IPS-18a (cell line): ENCODE measurements at regions not wholly inside any gene's neighbourhood (a gene's known extent, or its start where the extent isn't known, plus 50 kb on each side); places are given as distances from the start of the nearest gene placed in this dataset.

Experiments used
- H3K27ac ChIP-seq: one replicate; pipeline ENCODE4 v1.5.1; 2013; ENCODE audit warnings: low read length
- H3K27me3 ChIP-seq: one replicate; pipeline ENCODE4 v1.6.1; 2013; ENCODE audit warnings: mild to moderate bottlenecking, low read length; ENCODE audit not compliant: control insufficient read depth, insufficient read depth
- H3K36me3 ChIP-seq: one replicate; pipeline ENCODE4 v1.6.1; 2013; ENCODE audit warnings: low read depth, low read length; ENCODE audit not compliant: control insufficient read depth
- H3K4me1 ChIP-seq: one replicate; pipeline ENCODE4 v1.6.1; 2013; ENCODE audit warnings: low read depth, low read length; ENCODE audit not compliant: control insufficient read depth
- H3K4me3 ChIP-seq: one replicate; pipeline ENCODE4 v1.5.1; 2013; ENCODE audit warnings: low read length
- H3K9ac ChIP-seq: one replicate; pipeline ENCODE4 v1.6.1; 2013; ENCODE audit warnings: mild to moderate bottlenecking, low read length, moderate library complexity
- H3K9me3 ChIP-seq: one replicate; pipeline ENCODE4 v1.6.1; 2013; ENCODE audit warnings: low read depth, low read length; ENCODE audit not compliant: control insufficient read depth

GRCh38 chr10:108582888-108583287 is 1340.4 kb downstream of the XPNPEP1 start:
- no peak overlapping the region for H3K27ac ChIP-seq
- H3K9me3 ChIP-seq: no peaks in the 10 kb centered on the region
- H3K9ac ChIP-seq: no peak overlapping the region
- H3K4me1 ChIP-seq: no peaks in the 10 kb centered on the region
- no peaks in the 10 kb centered on the region for H3K36me3 ChIP-seq
- H3K4me3 ChIP-seq: no peak overlapping the region
- H3K27me3 ChIP-seq: no peaks in the 10 kb centered on the region

GRCh38 chr10:108582387-108582786 is 1340.9 kb downstream of the XPNPEP1 start:
- Histone ChIP-seq H3K36me3 (no peaks in the 10 kb centered on the region), H3K4me3 (no peak overlapping the region), H3K27me3 (no peaks in the 10 kb centered on the region), H3K9me3 (no peaks in the 10 kb centered on the region), H3K9ac (no peak overlapping the region), H3K27ac (no peak overlapping the region), H3K4me1 (no peaks in the 10 kb centered on the region)

- no peaks in the 10 kb centered on the region for H3K4me1 ChIP-seq
- no peak overlapping the region for H3K9ac ChIP-seq
- H3K27me3 ChIP-seq: no peaks in the 10 kb centered on the region
- H3K4me3 ChIP-seq: no peak overlapping the region
- no peaks in the 10 kb centered on the region for H3K9me3 ChIP-seq
- H3K36me3 ChIP-seq: no peaks in the 10 kb centered on the region
- H3K27ac ChIP-seq: no peak overlapping the region
Observed at GRCh38 chr10:108578258-108578657, 1345.1 kb downstream of the XPNPEP1 start.

- Histone ChIP-seq H3K4me3 (no peak overlapping the region), H3K9ac (no peak overlapping the region), H3K27me3 (no peaks in the 10 kb centered on the region), H3K36me3 (no peaks in the 10 kb centered on the region), H3K9me3 (no peaks in the 10 kb centered on the region), H3K27ac (no peak overlapping the region), H3K4me1 (no peaks in the 10 kb centered on the region)
Observed at GRCh38 chr10:108574233-108574632, 1349.1 kb downstream of the XPNPEP1 start.

GRCh38 chr10:108568824-108569223 is 1354.5 kb downstream of the XPNPEP1 start:
- no peaks in the 10 kb centered on the region for H3K36me3 ChIP-seq
- no peak overlapping the region for H3K9ac ChIP-seq
- H3K27me3 ChIP-seq: no peaks in the 10 kb centered on the region
- H3K27ac ChIP-seq: no peak overlapping the region
- no peaks in the 10 kb centered on the region for H3K9me3 ChIP-seq
- H3K4me3 ChIP-seq: no peak overlapping the region
- no peaks in the 10 kb centered on the region for H3K4me1 ChIP-seq

GRCh38 chr10:108567899-108568752 is 1355.2 kb downstream of the XPNPEP1 start:
- Histone ChIP-seq H3K9ac (no peak overlapping the region), H3K4me3 (no peak overlapping the region), H3K27me3 (no peaks in the 10 kb centered on the region), H3K36me3 (no peaks in the 10 kb centered on the region), H3K9me3 (no peaks in the 10 kb centered on the region), H3K27ac (no peak overlapping the region), H3K4me1 (no peaks in the 10 kb centered on the region)

- Histone ChIP-seq H3K36me3 (no peaks in the 10 kb centered on the region), H3K9ac (no peak overlapping the region), H3K4me1 (no peaks in the 10 kb centered on the region), H3K27ac (no peak overlapping the region), H3K4me3 (no peak overlapping the region), H3K27me3 (no peaks in the 10 kb centered on the region), H3K9me3 (no peaks in the 10 kb centered on the region)
Observed at GRCh38 chr10:108566316-108567107, 1356.8 kb downstream of the XPNPEP1 start.

GRCh38 chr10:108562105-108562504 is 1361.2 kb downstream of the XPNPEP1 start:
- no peaks in the 10 kb centered on the region for H3K9me3 ChIP-seq
- H3K27me3 ChIP-seq: no peaks in the 10 kb centered on the region
- no peak overlapping the region for H3K9ac ChIP-seq
- no peak overlapping the region for H3K4me3 ChIP-seq
- no peaks in the 10 kb centered on the region for H3K4me1 ChIP-seq
- no peaks in the 10 kb centered on the region for H3K36me3 ChIP-seq
- H3K27ac ChIP-seq: no peak overlapping the region

GRCh38 chr10:108561649-108562048 is 1361.7 kb downstream of the XPNPEP1 start:
- Histone ChIP-seq H3K4me1 (no peaks in the 10 kb centered on the region), H3K27me3 (no peaks in the 10 kb centered on the region), H3K36me3 (no peaks in the 10 kb centered on the region)

GRCh38 chr10:108560488-108560887 is 1362.8 kb downstream of the XPNPEP1 start:
- Histone ChIP-seq H3K27ac (no peak overlapping the region), H3K9ac (no peak overlapping the region), H3K4me1 (no peaks in the 10 kb centered on the region), H3K36me3 (no peaks in the 10 kb centered on the region), H3K27me3 (no peaks in the 10 kb centered on the region), H3K4me3 (no peak overlapping the region), H3K9me3 (no peaks in the 10 kb centered on the region)

More at GRCh38 chr10:108561649-108562048, 1361.7 kb downstream of the XPNPEP1 start:
- no peak overlapping the region for H3K27ac ChIP-seq
- no peak overlapping the region for H3K4me3 ChIP-seq
- H3K9ac ChIP-seq: no peak overlapping the region
- no peaks in the 10 kb centered on the region for H3K9me3 ChIP-seq

GRCh38 chr10:108556186-108556585 is 1367.1 kb downstream of the XPNPEP1 start:
- H3K9me3 ChIP-seq: no peaks in the 10 kb centered on the region
- H3K9ac ChIP-seq: no peak overlapping the region
- H3K36me3 ChIP-seq: no peaks in the 10 kb centered on the region
- H3K4me1 ChIP-seq: no peaks in the 10 kb centered on the region
- no peaks in the 10 kb centered on the region for H3K27me3 ChIP-seq
- no peak overlapping the region for H3K4me3 ChIP-seq
- H3K27ac ChIP-seq: no peak overlapping the region
